ENCODE measurements at regions not wholly inside any gene's neighbourhood (a gene's known extent, or its start where the extent isn't known, plus 50 kb on each side); places are given as distances from the start of the nearest gene placed in this dataset.

DNA sequence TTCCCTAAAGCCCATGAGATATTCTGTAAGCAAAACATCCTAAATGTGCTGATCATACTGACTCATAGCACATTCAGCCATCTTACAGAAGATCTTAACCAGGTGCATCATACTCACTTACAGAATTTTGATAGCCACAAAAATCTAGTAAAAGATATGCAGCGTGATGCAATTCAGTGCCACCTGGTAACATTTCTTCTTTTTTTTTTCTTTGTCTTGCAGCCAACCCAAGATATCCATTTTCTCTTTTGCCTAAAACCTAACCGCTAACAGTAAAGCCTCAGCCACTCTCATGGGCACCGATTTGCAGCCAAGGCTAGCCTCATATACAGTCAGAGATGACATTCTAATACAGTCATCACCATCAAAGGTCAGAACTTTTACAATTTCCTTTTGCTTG is 293.3 kb downstream of the HACE1 start:
- TF ChIP-seq, protein P1, sequence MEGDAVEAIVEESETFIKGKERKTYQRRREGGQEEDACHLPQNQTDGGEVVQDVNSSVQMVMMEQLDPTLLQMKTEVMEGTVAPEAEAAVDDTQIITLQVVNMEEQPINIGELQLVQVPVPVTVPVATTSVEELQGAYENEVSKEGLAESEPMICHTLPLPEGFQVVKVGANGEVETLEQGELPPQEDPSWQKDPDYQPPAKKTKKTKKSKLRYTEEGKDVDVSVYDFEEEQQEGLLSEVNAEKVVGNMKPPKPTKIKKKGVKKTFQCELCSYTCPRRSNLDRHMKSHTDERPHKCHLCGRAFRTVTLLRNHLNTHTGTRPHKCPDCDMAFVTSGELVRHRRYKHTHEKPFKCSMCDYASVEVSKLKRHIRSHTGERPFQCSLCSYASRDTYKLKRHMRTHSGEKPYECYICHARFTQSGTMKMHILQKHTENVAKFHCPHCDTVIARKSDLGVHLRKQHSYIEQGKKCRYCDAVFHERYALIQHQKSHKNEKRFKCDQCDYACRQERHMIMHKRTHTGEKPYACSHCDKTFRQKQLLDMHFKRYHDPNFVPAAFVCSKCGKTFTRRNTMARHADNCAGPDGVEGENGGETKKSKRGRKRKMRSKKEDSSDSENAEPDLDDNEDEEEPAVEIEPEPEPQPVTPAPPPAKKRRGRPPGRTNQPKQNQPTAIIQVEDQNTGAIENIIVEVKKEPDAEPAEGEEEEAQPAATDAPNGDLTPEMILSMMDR (IDR thresholded peaks at IDR 0.05): no peak
- TF ChIP-seq POLR2A (IDR thresholded peaks at IDR 0.05) (no peak), POLR2AphosphoS5 (IDR thresholded peaks at IDR 0.05) (no peak)
